ENCODE measurements at regions not wholly inside any gene's neighbourhood (a gene's known extent, or its start where the extent isn't known, plus 50 kb on each side); places are given as distances from the start of the nearest gene placed in this dataset.

- TF ChIP-seq CSRNP3 (CRISPR knock-in tag; IDR thresholded peaks at IDR 0.05) (no peak), ZFP30 (CRISPR knock-in tag; IDR thresholded peaks at IDR 0.05) (no peak), ZFP3 (CRISPR knock-in tag; IDR thresholded peaks at IDR 0.05) (no peak), ZC3H10 (CRISPR knock-in tag; IDR thresholded peaks at IDR 0.05) (no peak)
Measured at GRCh38 chr11:28793282-28793738, 685.1 kb downstream of the METTL15 start.
